Liver (tissue), 8 donors: ENCODE measurements at regions not wholly inside any gene's neighbourhood (a gene's known extent, or its start where the extent isn't known, plus 50 kb on each side); places are given as distances from the start of the nearest gene placed in this dataset.

Experiments
- DNase-seq: peaks from one replicate; pipeline ENCODE4 v3.0.0-alpha.2; 2017; ENCODE audit warnings: low spot score
- H3K27ac ChIP-seq, 2 donors: one replicate each; pipeline ENCODE4 v1.7.0; 2013; ENCODE audit warnings: inconsistent platforms in 2 of 2, low read length in 2 of 2, control low read depth in 1 of 2, low read depth in 1 of 2, mild to moderate bottlenecking in 1 of 2
- H3K27me3 ChIP-seq, 4 donors: one replicate each; pipeline versions ENCODE4 v1.6.1 to v1.7.0; 2013; ENCODE audit warnings: low read length in 3 of 4, inconsistent platforms in 1 of 4, mild to moderate bottlenecking in 1 of 4, moderate library complexity in 1 of 4; ENCODE audit not compliant: control insufficient read depth in 4 of 4, insufficient read depth in 4 of 4
- H3K36me3 ChIP-seq, 4 donors: one replicate each; pipeline versions ENCODE4 v1.6.1 to v1.7.0; 2013; ENCODE audit warnings: low read length in 3 of 4, mild to moderate bottlenecking in 3 of 4, low read depth in 1 of 4, moderate library complexity in 1 of 4; ENCODE audit not compliant: control insufficient read depth in 4 of 4, insufficient read depth in 3 of 4
- H3K4me1 ChIP-seq, 4 donors: one replicate each; pipeline versions ENCODE4 v1.6.1 to v1.7.0; 2013; ENCODE audit warnings: low read length in 3 of 4, mild to moderate bottlenecking in 3 of 4, moderate library complexity in 1 of 4; ENCODE audit not compliant: control insufficient read depth in 4 of 4, insufficient read depth in 4 of 4
- H3K4me3 ChIP-seq, 3 donors: one replicate each; pipeline versions ENCODE4 v1.6.1 to v1.7.0; 2013; ENCODE audit warnings: low read length in 3 of 3, control low read depth in 1 of 3, low read depth in 1 of 3, mild to moderate bottlenecking in 1 of 3
- H3K9ac ChIP-seq, 2 donors: one replicate each; pipeline ENCODE4 v1.7.0; 2013; ENCODE audit warnings: low read length in 2 of 2, mild to moderate bottlenecking in 2 of 2, moderate library complexity in 2 of 2, control low read depth in 1 of 2, low read depth in 1 of 2
- H3K9me3 ChIP-seq, 4 donors: one replicate each; pipeline versions ENCODE4 v1.6.1 to v1.7.0; 2013; ENCODE audit warnings: low read length in 3 of 4; ENCODE audit not compliant: control insufficient read depth in 4 of 4
- ATF3 ChIP-seq: IDR thresholded peaks from 2 replicates; pipeline ENCODE4 v1.6.1; 2016; ENCODE audit warnings: antibody characterized with exemption
- CTCF ChIP-seq: fragments of 150-350 bp; IDR thresholded peaks from 2 replicates; pipeline ENCODE4 v1.5.1; 2017; ENCODE audit warnings: improper control_type of control experiment, low read depth, low read length; ENCODE audit not compliant: missing input control
- EGR1 ChIP-seq, 2 donors: IDR thresholded peaks; 2 replicates each; pipeline ENCODE4 v1.6.1; 2016 to 2018; ENCODE audit warnings: antibody characterized with exemption in 2 of 2, low read depth in 2 of 2
- FOXA1 ChIP-seq: IDR thresholded peaks from 2 replicates; pipeline ENCODE4 v1.6.1; 2016; ENCODE audit warnings: antibody characterized with exemption
- FOXA2 ChIP-seq: IDR thresholded peaks from 2 replicates; pipeline ENCODE4 v1.6.1; 2016; ENCODE audit warnings: antibody characterized with exemption
- GABPA ChIP-seq, 2 donors: IDR thresholded peaks in 1 of 2; conservative IDR thresholded peaks in 1 of 2; 2 replicates each; pipeline ENCODE4 v1.6.1; 2016; ENCODE audit warnings: antibody characterized with exemption in 2 of 2, mild to moderate bottlenecking in 1 of 2, moderate library complexity in 1 of 2
- HNF4A ChIP-seq, 2 donors: conservative IDR thresholded peaks; 2 replicates each; pipeline ENCODE4 v1.6.1; 2016; ENCODE audit warnings: antibody characterized with exemption in 2 of 2, mild to moderate bottlenecking in 2 of 2
- HNF4G ChIP-seq: IDR thresholded peaks from 2 replicates; pipeline ENCODE4 v1.6.1; 2016; ENCODE audit warnings: antibody characterized with exemption
- JUND ChIP-seq, 2 donors: IDR thresholded peaks; 2 replicates each; pipeline ENCODE4 v1.6.1; 2016; ENCODE audit warnings: antibody characterized with exemption in 2 of 2
- MAX ChIP-seq: IDR thresholded peaks from 2 replicates; pipeline ENCODE4 v1.6.1; 2016; ENCODE audit warnings: antibody characterized with exemption
- NR2F2 ChIP-seq: IDR thresholded peaks from 2 replicates; pipeline ENCODE4 v1.6.1; 2016; ENCODE audit warnings: antibody characterized with exemption
- RAD21 ChIP-seq, 2 donors: IDR thresholded peaks; 2 replicates each; pipeline ENCODE4 v1.6.1; 2016; ENCODE audit warnings: antibody characterized with exemption in 2 of 2, mild to moderate bottlenecking in 2 of 2
- REST ChIP-seq: IDR thresholded peaks from 2 replicates; pipeline ENCODE4 v1.6.1; 2016; ENCODE audit warnings: antibody characterized with exemption, mild to moderate bottlenecking
- RXRA ChIP-seq, 2 donors: IDR thresholded peaks; 2 replicates each; pipeline ENCODE4 v1.6.1; 2017 to 2018; ENCODE audit warnings: antibody characterized with exemption in 2 of 2, mild to moderate bottlenecking in 1 of 2
- SP1 ChIP-seq: IDR thresholded peaks from 2 replicates; pipeline ENCODE4 v1.6.1; 2018; ENCODE audit warnings: antibody characterized with exemption, mild to moderate bottlenecking
- TAF1 ChIP-seq: conservative IDR thresholded peaks from 2 replicates; pipeline ENCODE4 v1.6.1; 2016; ENCODE audit warnings: antibody characterized with exemption, mild to moderate bottlenecking
- YY1 ChIP-seq: IDR thresholded peaks from 2 replicates; pipeline ENCODE4 v1.6.1; 2016; ENCODE audit warnings: antibody characterized with exemption, mild to moderate bottlenecking
- ZBTB33 ChIP-seq: IDR thresholded peaks from 2 replicates; pipeline ENCODE4 v1.6.1; 2016; ENCODE audit warnings: antibody characterized with exemption
- WGBS: extraction: QIAGEN DNeasy Blood & Tissue Kit; methylation state at CpG from one replicate; pipeline ENCODE4 v1.1.7; 2013; 5-methylcytosine and 5-hydroxymethylcytosine counted together
- donor health status: healthy.
- donor health status: healthy.
- donor health status: healthy.
- donor health status: healthy.
- donor health status: healthy.

- H3K9ac ChIP-seq = no peak overlapping the region
- DNase-seq = no peak
- no peaks in the 10 kb centered on the region for H3K36me3 ChIP-seq
- no peaks in the 10 kb centered on the region for H3K27me3 ChIP-seq
- no peak for TF ChIP-seq GABPA (IDR thresholded peaks at IDR 0.05 in 1 of 2, conservative IDR thresholded peaks at IDR 0.05 in 1 of 2)
- TF ChIP-seq FOXA2 = no peak
- no peak for TF ChIP-seq HNF4G
- TF ChIP-seq CTCF = no peak
- TF ChIP-seq SP1 = no peak
- TF ChIP-seq ZBTB33 = no peak
- no peak for TF ChIP-seq JUND (IDR thresholded peaks at IDR 0.05)
- no peak for TF ChIP-seq RAD21 (IDR thresholded peaks at IDR 0.05)
- no peak for TF ChIP-seq ATF3
- no peak for TF ChIP-seq YY1
- no peak for TF ChIP-seq NR2F2
- TF ChIP-seq FOXA1 = no peak
- no peak for TF ChIP-seq RXRA (IDR thresholded peaks at IDR 0.05)
- WGBS = 72% methylated on average over 12 of the region's 12 CpGs
- no peaks in the 10 kb centered on the region for H3K4me1 ChIP-seq
- H3K9me3 ChIP-seq = no peaks in the 10 kb centered on the region
- no peak overlapping the region for H3K27ac ChIP-seq
- no peak overlapping the region for H3K4me3 ChIP-seq
These were observed 74.4 kb downstream of the SLITRK6 start for GRCh38 chr13:85724546-85725432.

- Histone ChIP-seq H3K9ac (no peak overlapping the region), H3K4me1 (no peaks in the 10 kb centered on the region)
- 85% methylated on average over 1 of the region's 1 CpG for WGBS
- TF ChIP-seq NR2F2 = no peak
- no peak for TF ChIP-seq JUND (IDR thresholded peaks at IDR 0.05)
- no peak for TF ChIP-seq RXRA (IDR thresholded peaks at IDR 0.05)
- no peak for TF ChIP-seq FOXA1
- TF ChIP-seq RAD21 (IDR thresholded peaks at IDR 0.05) = no peak
- TF ChIP-seq HNF4G = no peak
- no peak for TF ChIP-seq TAF1
- TF ChIP-seq SP1 = no peak
- no peak for TF ChIP-seq CTCF
- no peak for TF ChIP-seq MAX
- no peak for TF ChIP-seq YY1
- TF ChIP-seq HNF4A (conservative IDR thresholded peaks at IDR 0.05) = no peak
- no peak for TF ChIP-seq REST
- TF ChIP-seq GABPA (IDR thresholded peaks at IDR 0.05 in 1 of 2, conservative IDR thresholded peaks at IDR 0.05 in 1 of 2) = no peak
- TF ChIP-seq EGR1 (IDR thresholded peaks at IDR 0.05; ENCODE audit: low read depth in 2 of 2) = no peak
- no peak for TF ChIP-seq ZBTB33
- no peak for TF ChIP-seq FOXA2
These were observed 79.5 kb downstream of the SLITRK6 start for GRCh38 chr13:85719749-85720148.

More at GRCh38 chr13:85719749-85720148, 79.5 kb downstream of the SLITRK6 start:
- H3K27ac ChIP-seq = no peak overlapping the region
- no peak overlapping the region for H3K4me3 ChIP-seq
- no peaks in the 10 kb centered on the region for H3K36me3 ChIP-seq
- no peaks in the 10 kb centered on the region for H3K9me3 ChIP-seq
- no peaks in the 10 kb centered on the region for H3K27me3 ChIP-seq
- DNase-seq = no peak
